Keratinocyte (primary cell): ENCODE measurements at regions not wholly inside any gene's neighbourhood (a gene's known extent, or its start where the extent isn't known, plus 50 kb on each side); places are given as distances from the start of the nearest gene placed in this dataset.

Experiments
- EZH2 ChIP-seq: IDR thresholded peaks from one replicate; pipeline ENCODE4 v1.6.1; 2012; ENCODE audit warnings: inconsistent platforms, mild to moderate bottlenecking, low read length, moderate library complexity
- TF ChIP-seq, protein P1 (sequence below), 3 experiments: IDR thresholded peaks in 1 of 3; conservative IDR thresholded peaks in 1 of 3; optimal IDR thresholded peaks in 1 of 3; 2 replicates in 2 of 3; 3 replicates in 1 of 3; pipeline versions ENCODE3 to v1.5.1; 2011; ENCODE audit warnings: low read length in 3 of 3, mild to moderate bottlenecking in 3 of 3, moderate library complexity in 2 of 3, control low read depth in 1 of 3, inconsistent platforms in 1 of 3; ENCODE audit not compliant: insufficient read depth in 2 of 3; ENCODE audit errors: extremely low read depth in 1 of 3

GRCh38 chr2:7571701-7572100 is 654.5 kb downstream of the RNF144A start:
- TF ChIP-seq, protein P1, sequence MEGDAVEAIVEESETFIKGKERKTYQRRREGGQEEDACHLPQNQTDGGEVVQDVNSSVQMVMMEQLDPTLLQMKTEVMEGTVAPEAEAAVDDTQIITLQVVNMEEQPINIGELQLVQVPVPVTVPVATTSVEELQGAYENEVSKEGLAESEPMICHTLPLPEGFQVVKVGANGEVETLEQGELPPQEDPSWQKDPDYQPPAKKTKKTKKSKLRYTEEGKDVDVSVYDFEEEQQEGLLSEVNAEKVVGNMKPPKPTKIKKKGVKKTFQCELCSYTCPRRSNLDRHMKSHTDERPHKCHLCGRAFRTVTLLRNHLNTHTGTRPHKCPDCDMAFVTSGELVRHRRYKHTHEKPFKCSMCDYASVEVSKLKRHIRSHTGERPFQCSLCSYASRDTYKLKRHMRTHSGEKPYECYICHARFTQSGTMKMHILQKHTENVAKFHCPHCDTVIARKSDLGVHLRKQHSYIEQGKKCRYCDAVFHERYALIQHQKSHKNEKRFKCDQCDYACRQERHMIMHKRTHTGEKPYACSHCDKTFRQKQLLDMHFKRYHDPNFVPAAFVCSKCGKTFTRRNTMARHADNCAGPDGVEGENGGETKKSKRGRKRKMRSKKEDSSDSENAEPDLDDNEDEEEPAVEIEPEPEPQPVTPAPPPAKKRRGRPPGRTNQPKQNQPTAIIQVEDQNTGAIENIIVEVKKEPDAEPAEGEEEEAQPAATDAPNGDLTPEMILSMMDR (optimal IDR thresholded peaks at IDR 0.05 in 1 of 3, IDR thresholded peaks at IDR 0.05 in 1 of 3, conservative IDR thresholded peaks at IDR 0.05 in 1 of 3; ENCODE audit: extremely low read depth in 1 of 3, insufficient read depth in 2 of 3, low read length in 3 of 3) = no peak
- no peak for TF ChIP-seq EZH2
